ENCODE measurements at regions not wholly inside any gene's neighbourhood (a gene's known extent, or its start where the extent isn't known, plus 50 kb on each side); places are given as distances from the start of the nearest gene placed in this dataset.

- no peak overlapping the region for H3K4me3 ChIP-seq (ENCODE audit: low read depth, low read length)
- TF ChIP-seq CTCF (IDR thresholded peaks at IDR 0.05; ENCODE audit: insufficient read depth, low read depth, low read length, missing control alignments): no peak
- DNase-seq (ENCODE audit: low read depth): no peak
These were observed 308.9 kb downstream of the BTG1 start for GRCh38 chr12:91836696-91837095.

- no peak overlapping the region for H3K4me3 ChIP-seq (ENCODE audit: low read depth, low read length)
- DNase-seq (ENCODE audit: low read depth): no peak
- TF ChIP-seq CTCF (IDR thresholded peaks at IDR 0.05; ENCODE audit: insufficient read depth, low read depth, low read length, missing control alignments): no peak
These were observed 309.4 kb downstream of the BTG1 start for GRCh38 chr12:91836264-91836663.

GRCh38 chr12:91835693-91836092 is 310.0 kb downstream of the BTG1 start:
- DNase-seq (ENCODE audit: low read depth): no peak

GRCh38 chr12:91833780-91834359 is 311.8 kb downstream of the BTG1 start:
- no peak for DNase-seq (ENCODE audit: low read depth)
- H3K4me3 ChIP-seq (ENCODE audit: low read depth, low read length): no peak overlapping the region
- TF ChIP-seq CTCF (IDR thresholded peaks at IDR 0.05; ENCODE audit: insufficient read depth, low read depth, low read length, missing control alignments): no peak

More at GRCh38 chr12:91835693-91836092, 310.0 kb downstream of the BTG1 start:
- TF ChIP-seq CTCF (IDR thresholded peaks at IDR 0.05; ENCODE audit: insufficient read depth, low read depth, low read length, missing control alignments): no peak
- no peak overlapping the region for H3K4me3 ChIP-seq (ENCODE audit: low read depth, low read length)

GRCh38 chr12:91825999-91826398 is 319.6 kb downstream of the BTG1 start:
- DNase-seq (ENCODE audit: low read depth): no peak
- no peak overlapping the region for H3K4me3 ChIP-seq (ENCODE audit: low read depth, low read length)
- no peak for TF ChIP-seq CTCF (IDR thresholded peaks at IDR 0.05; ENCODE audit: insufficient read depth, low read depth, low read length, missing control alignments)

GRCh38 chr12:91824991-91825390 is 320.7 kb downstream of the BTG1 start:
- no peak for DNase-seq (ENCODE audit: low read depth)
- no peak overlapping the region for H3K4me3 ChIP-seq (ENCODE audit: low read depth, low read length)
- TF ChIP-seq CTCF (IDR thresholded peaks at IDR 0.05; ENCODE audit: insufficient read depth, low read depth, low read length, missing control alignments): no peak

- TF ChIP-seq CTCF (IDR thresholded peaks at IDR 0.05; ENCODE audit: insufficient read depth, low read depth, low read length, missing control alignments): no peak
- no peak overlapping the region for H3K4me3 ChIP-seq (ENCODE audit: low read depth, low read length)
- DNase-seq (ENCODE audit: low read depth): no peak
These were observed 326.6 kb downstream of the BTG1 start for GRCh38 chr12:91819132-91819447.
